Uterus (tissue), 3 donors: ENCODE measurements at regions not wholly inside any gene's neighbourhood (a gene's known extent, or its start where the extent isn't known, plus 50 kb on each side); places are given as distances from the start of the nearest gene placed in this dataset.

Source experiments
- DNase-seq, 2 donors: peaks; one replicate each; pipeline ENCODE4 v3.0.0-alpha.2; 2019 to 2020
- H3K27ac ChIP-seq, 2 donors: fragments of 200-600 bp; sonication (generic); 1 replicate in 1 of 2; 2 replicates in 1 of 2; pipeline ENCODE4 v1.5.1; 2016 to 2018
- H3K27me3 ChIP-seq, 2 donors: fragments of 200-600 bp; sonication (generic); one replicate each; pipeline ENCODE4 v1.5.1; 2018 to 2019; ENCODE audit warnings: control low read depth in 1 of 2
- H3K36me3 ChIP-seq, 2 donors: fragments of 200-600 bp; sonication (generic); one replicate each; pipeline ENCODE4 v1.5.1; 2019; ENCODE audit warnings: control low read depth in 1 of 2
- H3K4me1 ChIP-seq, 2 donors: fragments of 200-600 bp; sonication (generic); one replicate each; pipeline ENCODE4 v1.5.1; 2018 to 2019; ENCODE audit warnings: control low read depth in 1 of 2
- H3K4me3 ChIP-seq, 2 donors: fragments of 200-600 bp; sonication (generic); 1 replicate in 1 of 2; 2 replicates in 1 of 2; pipeline ENCODE4 v1.5.1; 2018 to 2019; ENCODE audit warnings: mild to moderate bottlenecking in 1 of 2
- H3K9me3 ChIP-seq, 2 donors: fragments of 200-600 bp; sonication (generic); one replicate each; pipeline ENCODE4 v1.5.1; 2019; ENCODE audit warnings: control low read depth in 1 of 2
- POLR2A ChIP-seq, 2 donors: fragments of 450-650 bp; IDR thresholded peaks; one replicate each; pipeline ENCODE4 v1.6.1; 2016; ENCODE audit warnings: antibody characterized with exemption in 2 of 2, mild to moderate bottlenecking in 1 of 2, moderate library complexity in 1 of 2
- intact Hi-C: fragments of 100-400 bp; cut with DNase I; formaldehyde crosslinking; loops from one replicate; pipeline ENCODE4 v1.15.1; 2023; ENCODE audit warnings: low total_unique reads
- TF ChIP-seq, protein P1 (sequence below), 4 experiments: fragments of 200-600 bp in 2 of 4; fragments of 450-650 bp in 2 of 4; sonication (generic) in 2 of 4; IDR thresholded peaks; one replicate each; pipeline ENCODE4 v1.5.1; 2016 to 2019; ENCODE audit warnings: antibody characterized with exemption in 4 of 4, mild to moderate bottlenecking in 2 of 4, moderate library complexity in 1 of 4
- donor health status: DM: yes; HTN: yes; CAD: no.

DNA sequence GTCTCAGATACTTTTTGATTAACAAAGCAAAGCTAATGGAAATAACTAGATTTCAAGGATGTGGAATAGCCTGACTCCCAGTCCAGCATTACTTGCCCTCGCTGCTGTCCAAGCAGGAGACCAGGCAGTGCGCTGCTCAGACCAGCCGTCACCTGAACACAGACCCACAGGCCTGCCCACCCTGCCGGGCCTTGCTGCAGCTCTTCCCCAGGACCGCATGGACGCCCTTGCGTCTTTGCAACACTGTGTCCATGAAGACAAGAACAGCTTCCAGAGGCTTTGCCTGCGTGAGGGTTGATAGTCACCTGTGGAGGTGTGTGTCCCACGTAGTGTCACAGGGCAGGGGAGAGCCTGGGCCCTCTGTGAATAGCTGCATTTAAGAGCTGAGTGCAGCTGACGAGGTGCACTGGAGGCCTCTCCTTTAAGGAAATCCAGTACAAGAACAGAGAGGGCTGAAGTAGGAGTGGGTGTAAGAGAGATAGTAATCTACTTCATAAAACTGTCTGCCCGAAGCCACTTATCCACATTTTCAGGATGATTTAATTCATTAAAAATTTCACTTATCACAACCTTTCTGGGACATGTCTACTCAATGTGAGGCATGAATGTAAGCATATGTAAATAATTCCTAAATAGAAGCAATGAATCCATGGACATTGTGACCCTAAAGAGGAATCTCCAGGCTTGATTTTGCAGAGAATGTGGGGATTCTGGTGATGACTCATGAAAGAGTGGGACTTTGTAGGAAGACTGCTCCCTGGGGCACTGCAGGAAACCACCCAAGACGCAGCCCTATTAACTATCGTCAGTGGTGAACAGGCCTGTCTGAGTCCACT, 176.2 kb upstream of the RAB4A start:
- Histone ChIP-seq H3K27ac (no peak overlapping the region), H3K4me3 (no peak overlapping the region), H3K9me3 (no peaks in the 10 kb centered on the region), H3K36me3 (no peaks in the 10 kb centered on the region), H3K4me1 (peaks cover 0 to 7% of the 10 kb centered on the region in 2 donors), H3K27me3 (no peaks in the 10 kb centered on the region)
- no peak for DNase-seq
- no peak for TF ChIP-seq POLR2A (IDR thresholded peaks at IDR 0.05)
- TF ChIP-seq, protein P1, sequence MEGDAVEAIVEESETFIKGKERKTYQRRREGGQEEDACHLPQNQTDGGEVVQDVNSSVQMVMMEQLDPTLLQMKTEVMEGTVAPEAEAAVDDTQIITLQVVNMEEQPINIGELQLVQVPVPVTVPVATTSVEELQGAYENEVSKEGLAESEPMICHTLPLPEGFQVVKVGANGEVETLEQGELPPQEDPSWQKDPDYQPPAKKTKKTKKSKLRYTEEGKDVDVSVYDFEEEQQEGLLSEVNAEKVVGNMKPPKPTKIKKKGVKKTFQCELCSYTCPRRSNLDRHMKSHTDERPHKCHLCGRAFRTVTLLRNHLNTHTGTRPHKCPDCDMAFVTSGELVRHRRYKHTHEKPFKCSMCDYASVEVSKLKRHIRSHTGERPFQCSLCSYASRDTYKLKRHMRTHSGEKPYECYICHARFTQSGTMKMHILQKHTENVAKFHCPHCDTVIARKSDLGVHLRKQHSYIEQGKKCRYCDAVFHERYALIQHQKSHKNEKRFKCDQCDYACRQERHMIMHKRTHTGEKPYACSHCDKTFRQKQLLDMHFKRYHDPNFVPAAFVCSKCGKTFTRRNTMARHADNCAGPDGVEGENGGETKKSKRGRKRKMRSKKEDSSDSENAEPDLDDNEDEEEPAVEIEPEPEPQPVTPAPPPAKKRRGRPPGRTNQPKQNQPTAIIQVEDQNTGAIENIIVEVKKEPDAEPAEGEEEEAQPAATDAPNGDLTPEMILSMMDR (IDR thresholded peaks at IDR 0.05), result no peak
- intact Hi-C loops, result no loop called here

DNA sequence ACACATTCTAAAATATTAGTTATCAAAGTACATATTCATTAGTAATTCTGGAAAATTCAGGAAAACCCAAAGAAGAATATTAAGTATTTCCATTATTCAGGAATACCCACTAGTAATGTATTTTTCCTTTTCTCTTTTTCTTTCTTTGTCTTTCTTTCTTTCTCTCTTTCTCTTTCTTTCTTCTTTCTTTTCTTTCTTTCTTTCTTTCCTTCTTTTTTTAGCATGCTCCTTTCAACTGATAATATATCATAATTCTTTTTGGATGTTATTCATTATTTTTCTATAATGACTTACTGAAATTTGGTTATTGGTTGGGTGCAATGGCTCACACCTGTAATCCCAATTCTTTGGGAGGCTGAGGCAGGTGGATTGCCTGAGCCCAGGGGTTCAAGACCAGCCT, 175.6 kb upstream of the RAB4A start:
- intact Hi-C loops, result no loop called here
- Histone ChIP-seq H3K36me3 (no peaks in the 10 kb centered on the region), H3K27me3 (no peaks in the 10 kb centered on the region), H3K4me3 (no peak overlapping the region), H3K9me3 (no peaks in the 10 kb centered on the region), H3K4me1 (peaks cover 0 to 7% of the 10 kb centered on the region in 2 donors), H3K27ac (no peak overlapping the region)
- no peak for TF ChIP-seq POLR2A (IDR thresholded peaks at IDR 0.05)
- TF ChIP-seq, protein P1 (IDR thresholded peaks at IDR 0.05), result no peak
- no peak for DNase-seq

- intact Hi-C loops, result no loop called here
- H3K9me3 ChIP-seq, result no peaks in the 10 kb centered on the region
- no peak overlapping the region for H3K27ac ChIP-seq
- H3K36me3 ChIP-seq, result no peaks in the 10 kb centered on the region
- H3K4me1 ChIP-seq, result peaks cover 0 to 7% of the 10 kb centered on the region in 2 donors
- no peak for DNase-seq
- no peak for TF ChIP-seq POLR2A (IDR thresholded peaks at IDR 0.05)
- TF ChIP-seq, protein P1 (IDR thresholded peaks at IDR 0.05), result no peak
- H3K27me3 ChIP-seq, result no peaks in the 10 kb centered on the region
- H3K4me3 ChIP-seq, result no peak overlapping the region
Observed at GRCh38 chr1:229097356-229097755, 173.6 kb upstream of the RAB4A start.

DNA sequence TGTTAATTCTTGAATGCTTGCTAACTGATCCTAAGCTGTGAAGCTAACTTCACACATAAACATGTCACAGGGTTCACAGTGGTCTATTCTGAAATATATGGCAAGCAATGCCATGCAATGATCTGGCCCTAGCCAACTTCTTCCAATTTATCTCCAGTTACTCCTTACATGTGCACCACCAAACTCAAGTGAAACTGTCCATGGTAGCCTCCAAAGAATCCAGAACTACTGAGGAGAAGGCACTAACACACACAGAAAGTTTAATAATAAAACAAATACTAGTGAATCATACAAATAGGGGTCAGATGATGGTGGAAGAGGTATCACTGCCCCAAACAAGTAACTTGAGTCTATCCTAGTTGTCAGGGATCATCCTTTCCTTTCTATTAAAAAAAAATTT, 172.6 kb upstream of the RAB4A start:
- H3K27me3 ChIP-seq, result no peaks in the 10 kb centered on the region
- H3K4me1 ChIP-seq, result peaks cover 0 to 7% of the 10 kb centered on the region in 2 donors
- TF ChIP-seq POLR2A (IDR thresholded peaks at IDR 0.05), result no peak
- TF ChIP-seq, protein P1 (IDR thresholded peaks at IDR 0.05), result no peak
- H3K36me3 ChIP-seq, result no peaks in the 10 kb centered on the region
- no peak overlapping the region for H3K27ac ChIP-seq
- H3K9me3 ChIP-seq, result no peaks in the 10 kb centered on the region
- intact Hi-C loops, result no loop called here
- DNase-seq, result no peak
- no peak overlapping the region for H3K4me3 ChIP-seq

DNA sequence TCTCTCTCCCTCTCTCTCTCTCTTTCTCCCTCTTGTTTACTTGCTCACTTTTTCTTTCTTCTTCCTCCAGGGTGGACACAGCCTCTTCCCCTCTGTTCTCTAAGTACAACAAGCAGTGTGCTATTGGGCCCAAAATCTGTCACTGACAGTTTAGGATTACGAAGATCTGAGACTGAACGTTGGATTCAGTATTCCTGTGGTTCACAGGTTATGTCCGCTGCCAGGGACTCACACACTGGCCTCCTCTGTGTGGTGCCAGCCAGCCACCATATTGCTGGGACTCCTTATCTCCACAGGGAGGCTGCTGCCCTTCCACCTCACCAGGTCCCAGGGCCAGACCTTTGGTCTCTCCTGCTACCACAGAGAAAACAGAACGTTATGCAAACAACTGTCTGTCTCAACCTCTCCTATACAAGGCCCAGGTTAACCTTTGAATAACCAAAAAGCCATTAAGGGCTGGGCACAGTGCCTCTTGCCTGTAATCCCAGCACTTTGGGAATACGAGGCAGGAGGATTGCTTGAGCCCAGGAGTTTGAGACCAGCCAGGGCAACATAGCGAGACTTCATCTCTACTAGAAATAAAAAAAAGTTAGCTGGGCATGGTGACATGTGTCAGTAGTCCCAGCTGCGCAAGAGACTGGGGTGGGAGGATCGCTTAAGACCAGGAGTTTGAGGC, 171.9 kb upstream of the RAB4A start:
- no peaks in the 10 kb centered on the region for H3K9me3 ChIP-seq
- no peak overlapping the region for H3K27ac ChIP-seq
- intact Hi-C loops, result no loop called here
- TF ChIP-seq, protein P1 (IDR thresholded peaks at IDR 0.05), result no peak
- no peak for TF ChIP-seq POLR2A (IDR thresholded peaks at IDR 0.05)
- no peak overlapping the region for H3K4me3 ChIP-seq
- no peaks in the 10 kb centered on the region for H3K27me3 ChIP-seq
- peaks cover 0 to 2% of the 10 kb centered on the region in 2 donors for H3K4me1 ChIP-seq
- H3K36me3 ChIP-seq, result no peaks in the 10 kb centered on the region
- DNase-seq, result no peak
